Lower lobe of right lung (tissue), 2 donors: ENCODE measurements at regions not wholly inside any gene's neighbourhood (a gene's known extent, or its start where the extent isn't known, plus 50 kb on each side); places are given as distances from the start of the nearest gene placed in this dataset.
A peak's percentile ranks its signal among the peaks of the same experiment; 100 is the strongest.

Experiments used
- ATAC-seq, 2 donors: fragments of 200-7000 bp; cut with Tn5 transposase; one replicate each; pipeline ENCODE4 v1.9.1; 2020 to 2022; ENCODE audit warnings: mild to moderate bottlenecking in 2 of 2, moderate library complexity in 2 of 2
- DNase-seq: peaks from one replicate; pipeline ENCODE4 v3.0.0-alpha.2; 2020
- H3K27ac ChIP-seq: fragments of 200-600 bp; one replicate; pipeline ENCODE4 v1.8.0; 2022
- H3K27me3 ChIP-seq: fragments of 200-600 bp; one replicate; pipeline ENCODE4 v1.8.0; 2022; ENCODE audit warnings: low read depth
- H3K36me3 ChIP-seq: fragments of 200-600 bp; one replicate; pipeline ENCODE4 v1.8.0; 2022; ENCODE audit warnings: mild to moderate bottlenecking
- H3K4me1 ChIP-seq: fragments of 200-600 bp; one replicate; pipeline ENCODE4 v1.8.0; 2022
- H3K4me3 ChIP-seq: fragments of 200-600 bp; one replicate; pipeline ENCODE4 v1.8.0; 2022; ENCODE audit warnings: mild to moderate bottlenecking
- H3K9me3 ChIP-seq: fragments of 200-600 bp; one replicate; pipeline ENCODE4 v1.8.0; 2022
- CTCF ChIP-seq: fragments of 200-600 bp; IDR thresholded peaks from one replicate; pipeline ENCODE4 v1.8.0; 2022; ENCODE audit warnings: antibody characterized with exemption, mild to moderate bottlenecking
- intact Hi-C: fragments of 100-400 bp; cut with DNase I; formaldehyde crosslinking; loops from one replicate; pipeline ENCODE4 v1.11.0; 2022
- donor health status: DM: no; HTN: yes; CAD: no; lungs with severe emphysema.

- ATAC-seq (no peak), DNase-seq (no peak)
- H3K4me3 ChIP-seq, result no peak overlapping the region
- intact Hi-C loops, result no loop called here
- no peaks in the 10 kb centered on the region for H3K4me1 ChIP-seq
- no peak for TF ChIP-seq CTCF
- no peaks in the 10 kb centered on the region for H3K36me3 ChIP-seq
- no peaks in the 10 kb centered on the region for H3K9me3 ChIP-seq
- no peaks in the 10 kb centered on the region for H3K27me3 ChIP-seq
- H3K27ac ChIP-seq, result no peak overlapping the region
Measured at GRCh38 chr15:38826880-38827279, 262.3 kb upstream of the RASGRP1 start.

- no peak for TF ChIP-seq CTCF
- H3K9me3 ChIP-seq, result no peaks in the 10 kb centered on the region
- H3K27me3 ChIP-seq, result no peaks in the 10 kb centered on the region
- H3K4me1 ChIP-seq, result no peaks in the 10 kb centered on the region
- H3K27ac ChIP-seq, result no peak overlapping the region
- no peak overlapping the region for H3K4me3 ChIP-seq
- no peaks in the 10 kb centered on the region for H3K36me3 ChIP-seq
- no peak for DNase-seq
- intact Hi-C loops, result no loop called here
- ATAC-seq, result peak in 1 of 2 donors; percentile 26
Measured at GRCh38 chr15:38828031-38828532, 263.5 kb upstream of the RASGRP1 start.

GRCh38 chr15:38829086-38829485 is 264.5 kb upstream of the RASGRP1 start:
- Histone ChIP-seq H3K36me3 (no peaks in the 10 kb centered on the region), H3K27ac (no peak overlapping the region), H3K9me3 (no peaks in the 10 kb centered on the region), H3K4me3 (no peak overlapping the region), H3K4me1 (no peaks in the 10 kb centered on the region), H3K27me3 (no peaks in the 10 kb centered on the region)
- intact Hi-C loops, result no loop called here
- DNase-seq (no peak), ATAC-seq (no peak)
- no peak for TF ChIP-seq CTCF

- no peak overlapping the region for H3K27ac ChIP-seq
- H3K36me3 ChIP-seq, result no peaks in the 10 kb centered on the region
- intact Hi-C loops, result no loop called here
- H3K4me3 ChIP-seq, result no peak overlapping the region
- no peaks in the 10 kb centered on the region for H3K4me1 ChIP-seq
- no peak for TF ChIP-seq CTCF
- no peak for DNase-seq
- no peaks in the 10 kb centered on the region for H3K27me3 ChIP-seq
- no peak for ATAC-seq
- H3K9me3 ChIP-seq, result no peaks in the 10 kb centered on the region
Measured at GRCh38 chr15:38842226-38842625, 277.6 kb upstream of the RASGRP1 start.

- H3K27me3 ChIP-seq, result no peaks in the 10 kb centered on the region
- H3K9me3 ChIP-seq, result no peaks in the 10 kb centered on the region
- H3K27ac ChIP-seq, result no peak overlapping the region
- DNase-seq (no peak), ATAC-seq (no peak)
- intact Hi-C loops, result no loop called here
- H3K4me3 ChIP-seq, result no peak overlapping the region
- TF ChIP-seq CTCF, result no peak
- no peaks in the 10 kb centered on the region for H3K4me1 ChIP-seq
- no peaks in the 10 kb centered on the region for H3K36me3 ChIP-seq
Measured at GRCh38 chr15:38843051-38843501, 278.5 kb upstream of the RASGRP1 start.
